SK-N-SH treated with all-trans-retinoic acid at 6 μM for 48 hours (cell line): ENCODE measurements at regions not wholly inside any gene's neighbourhood (a gene's known extent, or its start where the extent isn't known, plus 50 kb on each side); places are given as distances from the start of the nearest gene placed in this dataset.

Experiments used
- BACH2 ChIP-seq: fragments of 250-450 bp; sonication (Bioruptor Pico); IDR thresholded peaks from 2 replicates; pipeline ENCODE4 v1.9.0; 2021; ENCODE audit warnings: mild to moderate bottlenecking, borderline replicate concordance
- RARB ChIP-seq: fragments of 250-450 bp; sonication (Bioruptor Pico); IDR thresholded peaks from 2 replicates; pipeline ENCODE4 v1.8.0; 2021; ENCODE audit warnings: mild to moderate bottlenecking, moderate library complexity
- TOX ChIP-seq: fragments of 250-450 bp; sonication (Bioruptor Pico); IDR thresholded peaks from 2 replicates; pipeline ENCODE4 v1.8.0; 2021; ENCODE audit warnings: mild to moderate bottlenecking, moderate library complexity, borderline replicate concordance
- TF ChIP-seq, protein P1 (sequence below): fragments of 250-450 bp; sonication (Bioruptor Pico); IDR thresholded peaks from 2 replicates; pipeline ENCODE4 v1.5.1; 2020; ENCODE audit warnings: low read depth, mild to moderate bottlenecking, moderate library complexity
- TF ChIP-seq, protein P2 (sequence below): fragments of 250-450 bp; sonication (Bioruptor Pico); IDR thresholded peaks from 2 replicates; pipeline ENCODE4 v1.8.0; 2020; ENCODE audit warnings: mild to moderate bottlenecking, moderate library complexity, borderline replicate concordance

DNA sequence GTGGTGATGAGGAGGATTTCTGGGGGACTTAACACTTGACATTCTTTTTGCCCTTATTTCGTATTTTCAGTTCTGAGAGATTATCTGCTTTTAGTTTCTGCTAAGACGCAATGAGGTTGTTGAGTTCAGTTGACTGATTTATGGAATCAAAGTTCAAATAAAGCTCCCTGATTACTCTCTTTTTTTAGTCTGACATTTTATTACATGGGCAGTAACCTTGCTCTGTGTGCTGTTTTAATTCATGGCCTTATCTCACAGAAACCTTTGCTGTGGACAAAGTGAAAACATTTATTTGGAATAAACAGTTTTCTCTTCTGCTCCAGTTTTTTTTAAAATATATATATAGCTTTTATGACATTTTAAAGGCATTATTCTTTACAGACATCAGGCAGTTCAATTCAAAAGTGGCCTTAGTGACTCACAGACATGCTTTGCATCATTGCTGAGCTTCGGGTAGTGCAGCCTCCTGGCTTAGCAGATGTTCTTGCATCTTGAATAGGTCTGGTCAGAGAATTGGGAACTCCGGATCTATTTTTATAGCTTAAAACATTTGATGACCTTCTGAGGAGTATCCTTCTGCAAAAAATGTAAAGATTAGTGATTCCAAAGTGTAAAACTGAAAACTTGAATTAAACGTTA lies 162.9 kb downstream of the FAM170A start:
- TF ChIP-seq, protein P1, sequence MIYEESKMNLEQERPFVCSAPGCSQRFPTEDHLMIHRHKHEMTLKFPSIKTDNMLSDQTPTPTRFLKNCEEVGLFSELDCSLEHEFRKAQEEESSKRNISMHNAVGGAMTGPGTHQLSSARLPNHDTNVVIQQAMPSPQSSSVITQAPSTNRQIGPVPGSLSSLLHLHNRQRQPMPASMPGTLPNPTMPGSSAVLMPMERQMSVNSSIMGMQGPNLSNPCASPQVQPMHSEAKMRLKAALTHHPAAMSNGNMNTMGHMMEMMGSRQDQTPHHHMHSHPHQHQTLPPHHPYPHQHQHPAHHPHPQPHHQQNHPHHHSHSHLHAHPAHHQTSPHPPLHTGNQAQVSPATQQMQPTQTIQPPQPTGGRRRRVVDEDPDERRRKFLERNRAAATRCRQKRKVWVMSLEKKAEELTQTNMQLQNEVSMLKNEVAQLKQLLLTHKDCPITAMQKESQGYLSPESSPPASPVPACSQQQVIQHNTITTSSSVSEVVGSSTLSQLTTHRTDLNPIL = no peak
- TF ChIP-seq TOX (CRISPR knock-in tag) (no peak), RARB (CRISPR knock-in tag) (no peak), BACH2 (CRISPR knock-in tag) (no peak)
- TF ChIP-seq, protein P2, sequence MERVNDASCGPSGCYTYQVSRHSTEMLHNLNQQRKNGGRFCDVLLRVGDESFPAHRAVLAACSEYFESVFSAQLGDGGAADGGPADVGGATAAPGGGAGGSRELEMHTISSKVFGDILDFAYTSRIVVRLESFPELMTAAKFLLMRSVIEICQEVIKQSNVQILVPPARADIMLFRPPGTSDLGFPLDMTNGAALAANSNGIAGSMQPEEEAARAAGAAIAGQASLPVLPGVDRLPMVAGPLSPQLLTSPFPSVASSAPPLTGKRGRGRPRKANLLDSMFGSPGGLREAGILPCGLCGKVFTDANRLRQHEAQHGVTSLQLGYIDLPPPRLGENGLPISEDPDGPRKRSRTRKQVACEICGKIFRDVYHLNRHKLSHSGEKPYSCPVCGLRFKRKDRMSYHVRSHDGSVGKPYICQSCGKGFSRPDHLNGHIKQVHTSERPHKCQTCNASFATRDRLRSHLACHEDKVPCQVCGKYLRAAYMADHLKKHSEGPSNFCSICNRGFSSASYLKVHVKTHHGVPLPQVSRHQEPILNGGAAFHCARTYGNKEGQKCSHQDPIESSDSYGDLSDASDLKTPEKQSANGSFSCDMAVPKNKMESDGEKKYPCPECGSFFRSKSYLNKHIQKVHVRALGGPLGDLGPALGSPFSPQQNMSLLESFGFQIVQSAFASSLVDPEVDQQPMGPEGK = no peak
